HepG2 (cell line): ENCODE measurements at regions not wholly inside any gene's neighbourhood (a gene's known extent, or its start where the extent isn't known, plus 50 kb on each side); places are given as distances from the start of the nearest gene placed in this dataset.

ENCODE experiments used
- ARID5B ChIP-seq: IDR thresholded peaks from 2 replicates; pipeline ENCODE4 v1.4.0; 2020; ENCODE audit warnings: mild to moderate bottlenecking, missing genetic modification reagents
- ATF2 ChIP-seq: sonication (generic); formaldehyde crosslinking; IDR thresholded peaks from 2 replicates; pipeline ENCODE4 v1.4.0; 2020; ENCODE audit warnings: missing genetic modification reagents
- ATF3 ChIP-seq: sonication (generic); formaldehyde crosslinking; IDR thresholded peaks from 2 replicates; pipeline ENCODE4 v1.4.0; 2020; ENCODE audit warnings: missing genetic modification reagents
- CTCF ChIP-seq: sonication (generic); formaldehyde crosslinking; IDR thresholded peaks from 2 replicates; pipeline ENCODE4 v1.5.0; 2020; ENCODE audit warnings: mild to moderate bottlenecking, missing genetic modification reagents, moderate library complexity
- HIVEP1 ChIP-seq: sonication (generic); formaldehyde crosslinking; IDR thresholded peaks from 2 replicates; pipeline ENCODE4 v1.4.0; 2020; ENCODE audit warnings: mild to moderate bottlenecking, missing genetic modification reagents
- MAFK ChIP-seq, 2 experiments: IDR thresholded peaks in 1 of 2; conservative IDR thresholded peaks in 1 of 2; 2 replicates each; pipeline ENCODE4 v1.6.1; 2011; ENCODE audit warnings: improper control_type of control experiment in 2 of 2, low read length in 2 of 2
- RBAK ChIP-seq: sonication (generic); formaldehyde crosslinking; IDR thresholded peaks from 2 replicates; pipeline ENCODE4 v1.5.1; 2020; ENCODE audit warnings: mild to moderate bottlenecking, missing genetic modification reagents
- SAFB2 ChIP-seq: sonication (generic); formaldehyde crosslinking; IDR thresholded peaks from 2 replicates; pipeline ENCODE4 v1.5.1; 2020; ENCODE audit warnings: missing genetic modification reagents, low read depth, mild to moderate bottlenecking, borderline replicate concordance
- TBP ChIP-seq: sonication (generic); formaldehyde crosslinking; IDR thresholded peaks from 2 replicates; pipeline ENCODE4 v1.5.0; 2020; ENCODE audit warnings: missing genetic modification reagents
- TCF12 ChIP-seq, 2 experiments: fragments of 450-650 bp in 1 of 2; sonication (generic) in 1 of 2; formaldehyde crosslinking in 1 of 2; IDR thresholded peaks; 2 replicates each; pipeline versions ENCODE4 v1.6.1 to v1.8.0; 2017 to 2022; ENCODE audit warnings: antibody characterized with exemption in 1 of 2, mild to moderate bottlenecking in 1 of 2, missing genetic modification reagents in 1 of 2, moderate library complexity in 1 of 2
- USF2 ChIP-seq, 2 experiments: sonication (generic) in 1 of 2; formaldehyde crosslinking in 1 of 2; IDR thresholded peaks; 2 replicates each; pipeline versions ENCODE4 v1.5.1 to v1.6.1; 2011 to 2020; ENCODE audit warnings: borderline replicate concordance in 1 of 2, low read depth in 1 of 2, low read length in 1 of 2, mild to moderate bottlenecking in 1 of 2, missing genetic modification reagents in 1 of 2, moderate library complexity in 1 of 2
- ZNF138 ChIP-seq: sonication (generic); formaldehyde crosslinking; IDR thresholded peaks from 2 replicates; pipeline ENCODE4 v1.5.0; 2020; ENCODE audit warnings: mild to moderate bottlenecking, low read depth, missing genetic modification reagents
- ZNF570 ChIP-seq: sonication (generic); formaldehyde crosslinking; IDR thresholded peaks from 2 replicates; pipeline ENCODE4 v1.4.0; 2020; ENCODE audit warnings: mild to moderate bottlenecking, missing genetic modification reagents, borderline replicate concordance
- ZNF776 ChIP-seq: sonication (generic); formaldehyde crosslinking; IDR thresholded peaks from 2 replicates; pipeline ENCODE4 v1.4.0; 2020; ENCODE audit warnings: mild to moderate bottlenecking, missing genetic modification reagents

GRCh38 chr3:35413483-35413882 is 225.8 kb upstream of the ARPP21 start:
- TF ChIP-seq MAFK (conservative IDR thresholded peaks at IDR 0.05 in 1 of 2, IDR thresholded peaks at IDR 0.05 in 1 of 2; ENCODE audit: low read length in 2 of 2): peak; percentile 20 to 75; a peak in 2 of 4 replicates
- no peak for TF ChIP-seq TBP (CRISPR knock-in tag)
- TF ChIP-seq CTCF (CRISPR knock-in tag): no peak
- TF ChIP-seq USF2 (IDR thresholded peaks at IDR 0.05; ENCODE audit: low read depth, low read length): no peak
- no peak for TF ChIP-seq USF2 (CRISPR knock-in tag; IDR thresholded peaks at IDR 0.05; ENCODE audit: borderline replicate concordance)
- TF ChIP-seq HIVEP1 (CRISPR knock-in tag): no peak
- no peak for TF ChIP-seq ARID5B (CRISPR knock-in tag)
- no peak for TF ChIP-seq RBAK (CRISPR knock-in tag)
- no peak for TF ChIP-seq ZNF570 (CRISPR knock-in tag)
- no peak for TF ChIP-seq ZNF776 (CRISPR knock-in tag)
- no peak for TF ChIP-seq ATF3 (CRISPR knock-in tag)
- TF ChIP-seq ATF2: no peak
- TF ChIP-seq ZNF138 (CRISPR knock-in tag): no peak
- no peak for TF ChIP-seq TCF12 (IDR thresholded peaks at IDR 0.05)
- TF ChIP-seq TCF12 (CRISPR knock-in tag; IDR thresholded peaks at IDR 0.05): no peak
- no peak for TF ChIP-seq SAFB2 (CRISPR knock-in tag)
